ENCODE measurements at regions not wholly inside any gene's neighbourhood (a gene's known extent, or its start where the extent isn't known, plus 50 kb on each side); places are given as distances from the start of the nearest gene placed in this dataset.

GRCh38 chr18:55744206-55744605 is 156.2 kb upstream of the TCF4 start:
- CTCF ChIA-PET = no interaction called here
- no peak overlapping the region for H3K4me3 ChIP-seq (ENCODE audit: low read depth, low read length)
- no peaks in the 10 kb centered on the region; the same call in 1 of the 2 replicates for H3K36me3 ChIP-seq (ENCODE audit: control insufficient read depth, insufficient read depth, low read length)
- Mint-ChIP-seq H3K4me1 (ENCODE audit: low read depth, unreplicated experiment) (peaks cover 13% of the 10 kb centered on the region), H3K36me3 (ENCODE audit: insufficient read depth, unreplicated experiment) (peaks cover 7% of the 10 kb centered on the region), H3K9me3 (ENCODE audit: unreplicated experiment) (no peaks in the 10 kb centered on the region), H3K27me3 (ENCODE audit: insufficient read depth, unreplicated experiment) (no peaks in the 10 kb centered on the region), H3K4me3 (ENCODE audit: unreplicated experiment) (no peak overlapping the region), H3K27ac (ENCODE audit: unreplicated experiment) (no peak overlapping the region)
- POLR2A ChIA-PET = no interaction called here
- intact Hi-C loops (cut with micrococcal nuclease; ENCODE audit: unreplicated experiment) = loop anchor here (10.0 kb wide), 1 partner anchor 109 kb away; no protein-coding TSS in a partner anchor
- H3K9me3 ChIP-seq = no peaks in the 10 kb centered on the region
- H3K4me1 ChIP-seq = peaks cover 18% of the 10 kb centered on the region
- no TSS peak for BruUV-seq (replicated peaks)
- no peaks in the 10 kb centered on the region for H3K27me3 ChIP-seq (replicated peaks; ENCODE audit: control insufficient read depth, insufficient read depth, low read length)
- TF ChIP-seq, protein P1, sequence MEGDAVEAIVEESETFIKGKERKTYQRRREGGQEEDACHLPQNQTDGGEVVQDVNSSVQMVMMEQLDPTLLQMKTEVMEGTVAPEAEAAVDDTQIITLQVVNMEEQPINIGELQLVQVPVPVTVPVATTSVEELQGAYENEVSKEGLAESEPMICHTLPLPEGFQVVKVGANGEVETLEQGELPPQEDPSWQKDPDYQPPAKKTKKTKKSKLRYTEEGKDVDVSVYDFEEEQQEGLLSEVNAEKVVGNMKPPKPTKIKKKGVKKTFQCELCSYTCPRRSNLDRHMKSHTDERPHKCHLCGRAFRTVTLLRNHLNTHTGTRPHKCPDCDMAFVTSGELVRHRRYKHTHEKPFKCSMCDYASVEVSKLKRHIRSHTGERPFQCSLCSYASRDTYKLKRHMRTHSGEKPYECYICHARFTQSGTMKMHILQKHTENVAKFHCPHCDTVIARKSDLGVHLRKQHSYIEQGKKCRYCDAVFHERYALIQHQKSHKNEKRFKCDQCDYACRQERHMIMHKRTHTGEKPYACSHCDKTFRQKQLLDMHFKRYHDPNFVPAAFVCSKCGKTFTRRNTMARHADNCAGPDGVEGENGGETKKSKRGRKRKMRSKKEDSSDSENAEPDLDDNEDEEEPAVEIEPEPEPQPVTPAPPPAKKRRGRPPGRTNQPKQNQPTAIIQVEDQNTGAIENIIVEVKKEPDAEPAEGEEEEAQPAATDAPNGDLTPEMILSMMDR (IDR thresholded peaks at IDR 0.05; ENCODE audit: insufficient read depth in 1 of 2, low read depth in 1 of 2, low read length in 1 of 2, severe bottlenecking in 1 of 2, unreplicated experiment in 1 of 2) = no peak
- DNase-seq = no peak

- no peak overlapping the region for H3K4me3 Mint-ChIP-seq (ENCODE audit: unreplicated experiment)
- H3K9me3 ChIP-seq = no peaks in the 10 kb centered on the region
- no peak overlapping the region for H3K27ac Mint-ChIP-seq (ENCODE audit: unreplicated experiment)
- TF ChIP-seq, protein P1 (IDR thresholded peaks at IDR 0.05; ENCODE audit: insufficient read depth in 1 of 2, low read depth in 1 of 2, low read length in 1 of 2, severe bottlenecking in 1 of 2, unreplicated experiment in 1 of 2) = no peak
- H3K27me3 Mint-ChIP-seq (ENCODE audit: insufficient read depth, unreplicated experiment) = no peaks in the 10 kb centered on the region
- H3K4me1 ChIP-seq = peaks cover 14% of the 10 kb centered on the region
- POLR2A ChIA-PET = no interaction called here
- H3K4me1 Mint-ChIP-seq (ENCODE audit: low read depth, unreplicated experiment) = peaks cover 13% of the 10 kb centered on the region
- CTCF ChIA-PET = no interaction called here
- H3K36me3 Mint-ChIP-seq (ENCODE audit: insufficient read depth, unreplicated experiment) = peaks cover 7% of the 10 kb centered on the region
- H3K4me3 ChIP-seq (ENCODE audit: low read depth, low read length) = no peak overlapping the region
- BruUV-seq (replicated peaks) = no TSS peak
- no peak for DNase-seq
- intact Hi-C loops (cut with micrococcal nuclease; ENCODE audit: unreplicated experiment) = loop anchor here (10.0 kb wide), 1 partner anchor 109 kb away; no protein-coding TSS in a partner anchor
- no peaks in the 10 kb centered on the region; the same call in 1 of the 2 replicates for H3K36me3 ChIP-seq (ENCODE audit: control insufficient read depth, insufficient read depth, low read length)
- H3K27me3 ChIP-seq (replicated peaks; ENCODE audit: control insufficient read depth, insufficient read depth, low read length) = no peaks in the 10 kb centered on the region
- H3K9me3 Mint-ChIP-seq (ENCODE audit: unreplicated experiment) = no peaks in the 10 kb centered on the region
Measured at GRCh38 chr18:55743736-55744135, 155.7 kb upstream of the TCF4 start.

DNA sequence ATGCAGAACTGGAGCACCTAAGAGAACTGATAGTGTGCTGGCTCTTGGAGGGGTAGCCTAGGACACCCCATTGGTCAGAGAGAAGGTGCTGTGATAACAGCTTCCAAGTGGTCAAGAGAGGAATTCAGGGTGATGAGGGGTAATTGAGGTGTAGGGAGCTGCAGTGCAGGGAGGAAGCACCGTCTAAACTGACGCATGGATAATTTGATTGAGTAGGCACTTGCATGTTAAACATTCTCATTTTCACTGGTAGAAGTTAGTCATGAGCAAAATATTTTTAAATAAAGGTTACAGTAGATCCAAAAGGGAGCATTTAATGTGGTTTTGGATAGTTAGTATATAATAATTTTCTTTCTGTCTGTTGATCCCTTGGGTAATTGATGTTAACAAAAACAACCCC is 155.1 kb upstream of the TCF4 start:
- Mint-ChIP-seq H3K27me3 (ENCODE audit: insufficient read depth, unreplicated experiment) (no peaks in the 10 kb centered on the region), H3K4me1 (ENCODE audit: low read depth, unreplicated experiment) (peaks cover 11% of the 10 kb centered on the region)
- POLR2A ChIA-PET = no interaction called here

More for the DNA sequence above, 155.1 kb upstream of the TCF4 start:
- Mint-ChIP-seq H3K9me3 (ENCODE audit: unreplicated experiment) (no peaks in the 10 kb centered on the region), H3K36me3 (ENCODE audit: insufficient read depth, unreplicated experiment) (peaks cover 7% of the 10 kb centered on the region), H3K27ac (ENCODE audit: unreplicated experiment) (no peak overlapping the region), H3K4me3 (ENCODE audit: unreplicated experiment) (no peak overlapping the region)
- no peaks in the 10 kb centered on the region; the same call in 1 of the 2 replicates for H3K36me3 ChIP-seq (ENCODE audit: control insufficient read depth, insufficient read depth, low read length)
- H3K4me3 ChIP-seq (ENCODE audit: low read depth, low read length) = no peak overlapping the region
- CTCF ChIA-PET = no interaction called here
- H3K4me1 ChIP-seq = peaks cover 11% of the 10 kb centered on the region
- TF ChIP-seq, protein P1 (IDR thresholded peaks at IDR 0.05; ENCODE audit: insufficient read depth in 1 of 2, low read depth in 1 of 2, low read length in 1 of 2, severe bottlenecking in 1 of 2, unreplicated experiment in 1 of 2) = no peak
- DNase-seq = no peak
- intact Hi-C loops (cut with micrococcal nuclease; ENCODE audit: unreplicated experiment) = loop anchor here (10.0 kb wide), 1 partner anchor 108 kb away; no protein-coding TSS in a partner anchor
- no peaks in the 10 kb centered on the region for H3K27me3 ChIP-seq (replicated peaks; ENCODE audit: control insufficient read depth, insufficient read depth, low read length)
- no peaks in the 10 kb centered on the region for H3K9me3 ChIP-seq
- BruUV-seq (replicated peaks) = no TSS peak

Measured in Caco-2 (cell line).